Calu3 (cell line): ENCODE measurements at regions not wholly inside any gene's neighbourhood (a gene's known extent, or its start where the extent isn't known, plus 50 kb on each side); places are given as distances from the start of the nearest gene placed in this dataset.

ENCODE experiments used
- BruUV-seq: library from RNA; stranded (reverse); fragments of 400-500 nt; replicated peaks from 2 replicates; lab custom pipeline; 2021; lab: Mats Ljungman, UMichigan
- CTCF ChIA-PET: fragments of 300-600 bp; sonication (Branson Sonifier 250); formaldehyde crosslinking; loops from one replicate; lab custom pipeline; 2022; ENCODE audit warnings: antibody characterized with exemption; lab: Charles Lee
- DNase-seq: peaks from one replicate; pipeline ENCODE4 v3.0.0; 2022
- H3K27ac Mint-ChIP-seq: one replicate; pipeline ENCODE4 v1.8.0; 2022; ENCODE audit warnings: mixed read lengths; ENCODE audit not compliant: unreplicated experiment
- H3K27me3 Mint-ChIP-seq: one replicate; pipeline ENCODE4 v1.8.0; 2022; ENCODE audit warnings: mixed read lengths; ENCODE audit not compliant: unreplicated experiment
- H3K36me3 Mint-ChIP-seq: one replicate; pipeline ENCODE4 v1.8.0; 2022; ENCODE audit warnings: mild to moderate bottlenecking, moderate library complexity, mixed read lengths; ENCODE audit not compliant: insufficient read depth, unreplicated experiment
- H3K4me1 Mint-ChIP-seq: one replicate; pipeline ENCODE4 v1.8.0; 2022; ENCODE audit warnings: mild to moderate bottlenecking, low read depth, mixed read lengths; ENCODE audit not compliant: unreplicated experiment
- H3K4me3 Mint-ChIP-seq: one replicate; pipeline ENCODE4 v1.8.0; 2022; ENCODE audit warnings: mild to moderate bottlenecking, low read depth, moderate library complexity, mixed read lengths; ENCODE audit not compliant: unreplicated experiment
- H3K9me3 Mint-ChIP-seq: one replicate; pipeline ENCODE4 v1.8.0; 2022; ENCODE audit warnings: low read depth, mixed read lengths; ENCODE audit not compliant: unreplicated experiment
- CTCF ChIP-seq: fragments of 200-600 bp; IDR thresholded peaks from one replicate; pipeline ENCODE4 v1.8.0; 2022; ENCODE audit warnings: antibody characterized with exemption; ENCODE audit not compliant: unreplicated experiment
- intact Hi-C: fragments of 100-400 bp; cut with micrococcal nuclease; formaldehyde crosslinking; loops from one replicate; pipeline ENCODE4 v1.10.0; 2022; ENCODE audit not compliant: unreplicated experiment

- no peak for DNase-seq
- CTCF ChIA-PET: interaction anchor here (0.5 kb wide), 1 partner anchor 140 kb away, joined by 3 read pairs; no protein-coding TSS in a partner anchor
- TF ChIP-seq CTCF: no peak
- Mint-ChIP-seq H3K27me3 (no peaks in the 10 kb centered on the region), H3K4me3 (no peak overlapping the region), H3K9me3 (peaks cover 13% of the 10 kb centered on the region), H3K36me3 (peaks cover 15% of the 10 kb centered on the region), H3K4me1 (peaks cover 37% of the 10 kb centered on the region), H3K27ac (no peak overlapping the region)
- no TSS peak for BruUV-seq
- intact Hi-C loops: no loop called here
Measured at GRCh38 chr14:65261946-65262345, 150.6 kb upstream of the FUT8 start.

- no TSS peak for BruUV-seq
- intact Hi-C loops: no loop called here
- Mint-ChIP-seq H3K27me3 (no peaks in the 10 kb centered on the region), H3K4me1 (peaks cover 37% of the 10 kb centered on the region), H3K36me3 (peaks cover 9% of the 10 kb centered on the region), H3K27ac (no peak overlapping the region), H3K9me3 (peaks cover 15% of the 10 kb centered on the region), H3K4me3 (no peak overlapping the region)
- CTCF ChIA-PET: interaction anchor here (0.6 to 1.0 kb wide), 2 partner anchors 148 to 1542 kb away, joined by 3 read pairs; no protein-coding TSS in a partner anchor
- no peak for DNase-seq
- TF ChIP-seq CTCF: no peak
Measured at GRCh38 chr14:65263177-65263788, 149.2 kb upstream of the FUT8 start.

GRCh38 chr14:65267856-65268255, 144.7 kb upstream of the FUT8 start:
- H3K4me3 Mint-ChIP-seq: no peak overlapping the region
- H3K27me3 Mint-ChIP-seq: no peaks in the 10 kb centered on the region
- DNase-seq: no peak
- intact Hi-C loops: no loop called here
- H3K36me3 Mint-ChIP-seq: no peaks in the 10 kb centered on the region
- peaks cover 6% of the 10 kb centered on the region for H3K9me3 Mint-ChIP-seq
- no TSS peak for BruUV-seq
- no peak for TF ChIP-seq CTCF
- no peak overlapping the region for H3K27ac Mint-ChIP-seq
- H3K4me1 Mint-ChIP-seq: peaks cover 32% of the 10 kb centered on the region
- CTCF ChIA-PET: interaction anchor here (0.6 kb wide), 1 partner anchor 70 kb away, joined by 4 read pairs; no protein-coding TSS in a partner anchor

- H3K9me3 Mint-ChIP-seq: peaks cover 4% of the 10 kb centered on the region
- no TSS peak for BruUV-seq
- intact Hi-C loops: no loop called here
- H3K27me3 Mint-ChIP-seq: no peaks in the 10 kb centered on the region
- H3K36me3 Mint-ChIP-seq: no peaks in the 10 kb centered on the region
- no peak overlapping the region for H3K27ac Mint-ChIP-seq
- H3K4me1 Mint-ChIP-seq: peaks cover 32% of the 10 kb centered on the region
- CTCF ChIA-PET: no interaction called here
- DNase-seq: no peak
- no peak for TF ChIP-seq CTCF
- H3K4me3 Mint-ChIP-seq: no peak overlapping the region
Measured at GRCh38 chr14:65268594-65268993, 143.9 kb upstream of the FUT8 start.
